ENCODE measurements at regions not wholly inside any gene's neighbourhood (a gene's known extent, or its start where the extent isn't known, plus 50 kb on each side); places are given as distances from the start of the nearest gene placed in this dataset.
"Not testable (repeated sequence)": the region's sequence is repeated elsewhere in the genome, so short reads cannot be mapped to it uniquely, and the experiment has no call there.

DNA sequence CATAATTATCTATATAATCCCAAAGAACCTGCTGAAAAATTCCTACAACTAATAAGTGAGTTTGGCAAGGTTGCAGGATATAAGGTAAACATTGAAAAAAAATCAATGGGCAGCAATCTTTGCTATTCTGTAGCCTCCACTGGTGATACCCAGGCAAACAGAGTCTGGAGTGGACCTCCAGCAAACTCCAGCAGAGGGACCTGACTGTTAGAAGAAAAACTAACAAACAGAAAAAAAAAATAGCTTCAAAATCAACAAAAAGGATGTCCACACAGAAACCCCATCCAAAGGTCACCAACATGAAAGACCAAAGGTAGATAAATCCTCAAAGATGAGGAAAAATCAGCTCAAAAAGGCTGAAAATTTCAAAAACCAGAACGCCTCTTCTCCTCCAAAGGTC, 128.9 kb upstream of the PJA2 start:
- not testable (repeated sequence) for DNase-seq; H3K36me3 Mint-ChIP-seq; H3K27me3 Mint-ChIP-seq (ENCODE audit: low read depth in 3 of 3); H3K27ac Mint-ChIP-seq; H3K4me1 Mint-ChIP-seq; H3K4me3 Mint-ChIP-seq
- H3K9me3 Mint-ChIP-seq: peaks cover 0 to 13% (median 2%) of the 10 kb centered on the region in 6 donors

DNA sequence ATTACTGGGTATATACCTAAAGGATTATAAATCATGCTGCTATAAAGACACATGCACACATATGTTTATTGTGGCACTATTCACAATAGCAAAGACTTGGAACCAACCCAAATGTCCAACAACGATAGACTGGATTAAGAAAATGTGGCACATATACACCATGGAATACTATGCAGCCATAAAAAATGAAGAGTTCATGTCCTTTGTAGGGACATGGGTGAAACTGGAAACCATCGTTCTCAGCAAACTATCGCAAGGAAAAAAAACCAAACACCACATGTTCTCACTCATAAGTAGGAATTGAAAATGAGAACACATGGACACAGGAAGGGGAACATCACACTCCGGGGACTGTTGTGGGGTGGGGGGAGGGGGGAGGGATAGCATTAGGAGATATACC, 125.3 kb upstream of the PJA2 start:
- H3K9me3 Mint-ChIP-seq; H3K4me3 Mint-ChIP-seq; H3K4me1 Mint-ChIP-seq; H3K27me3 Mint-ChIP-seq (ENCODE audit: low read depth in 3 of 3); H3K36me3 Mint-ChIP-seq; H3K27ac Mint-ChIP-seq; DNase-seq: not testable (repeated sequence)

GRCh38 chr5:109533751-109534272, 124.0 kb upstream of the PJA2 start:
- no peak overlapping the region for H3K27ac Mint-ChIP-seq
- peaks cover 0 to 1% (median 0%) of the 10 kb centered on the region in 6 donors for H3K9me3 Mint-ChIP-seq
- H3K4me3 Mint-ChIP-seq: no peak overlapping the region
- peaks cover 2 to 6% (median 5%) of the 10 kb centered on the region in 3 donors for H3K27me3 Mint-ChIP-seq (ENCODE audit: low read depth in 3 of 3)
- H3K4me1 Mint-ChIP-seq: no peaks in the 10 kb centered on the region
- no peaks in the 10 kb centered on the region for H3K36me3 Mint-ChIP-seq
- DNase-seq: no peak

DNA sequence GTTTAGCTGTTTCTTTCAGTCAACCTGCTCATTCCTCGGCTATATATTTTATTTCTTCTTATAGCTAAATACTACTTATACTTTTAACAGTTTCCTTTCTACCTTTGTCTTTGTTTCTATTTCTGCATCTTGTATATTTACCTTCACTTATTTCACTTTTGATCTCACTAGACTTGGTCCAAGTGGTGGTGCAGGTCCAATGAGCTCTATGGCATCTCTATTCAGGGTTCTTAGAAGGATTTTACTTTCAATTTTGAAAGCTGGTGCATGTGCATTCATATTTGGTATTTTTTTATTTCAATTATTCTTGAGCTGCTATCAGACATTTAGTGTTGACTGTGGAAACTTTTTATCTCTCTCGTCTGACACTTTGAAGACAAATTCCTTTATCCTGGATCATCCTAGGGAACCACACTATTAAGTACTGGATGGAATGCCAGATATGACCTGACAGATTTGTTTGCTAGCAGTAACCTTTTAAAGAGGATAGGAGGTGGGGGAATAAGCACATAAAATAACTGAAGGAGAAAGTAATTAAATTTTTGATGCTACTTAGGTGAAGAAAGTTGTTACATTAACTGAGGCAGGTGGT, 123.1 kb upstream of the PJA2 start:
- no peaks in the 10 kb centered on the region for H3K4me1 Mint-ChIP-seq
- peaks cover 2 to 5% (median 4%) of the 10 kb centered on the region in 3 donors for H3K27me3 Mint-ChIP-seq (ENCODE audit: low read depth in 3 of 3)
- no peaks in the 10 kb centered on the region for H3K36me3 Mint-ChIP-seq
- no peak overlapping the region for H3K27ac Mint-ChIP-seq
- H3K9me3 Mint-ChIP-seq: peaks cover 0 to 1% (median 0%) of the 10 kb centered on the region in 6 donors
- DNase-seq: no peak
- no peak overlapping the region for H3K4me3 Mint-ChIP-seq

DNA sequence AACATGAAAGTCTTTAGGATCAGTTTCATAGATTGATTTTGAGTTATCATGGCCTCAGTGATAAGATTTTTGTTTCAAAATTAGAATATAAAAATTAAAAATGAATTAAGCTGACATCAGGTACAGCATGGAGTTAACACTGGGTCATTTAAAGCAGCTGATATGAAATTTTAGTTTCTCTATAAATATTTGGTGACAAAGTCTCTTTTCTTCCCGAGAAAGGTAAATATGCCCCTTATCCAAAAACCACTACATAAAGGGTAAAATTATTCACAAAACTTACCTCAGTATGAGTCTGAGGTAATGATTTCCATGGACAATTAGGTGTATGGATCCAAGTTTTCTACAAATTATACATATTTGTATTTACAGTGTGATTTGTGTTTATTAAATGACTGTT, 121.5 kb upstream of the PJA2 start:
- Mint-ChIP-seq H3K9me3 (peaks cover 0 to 1% (median 0%) of the 10 kb centered on the region in 6 donors), H3K27me3 (ENCODE audit: low read depth in 3 of 3) (peaks cover 2 to 5% (median 2%) of the 10 kb centered on the region in 3 donors), H3K27ac (no peak overlapping the region), H3K36me3 (no peaks in the 10 kb centered on the region), H3K4me3 (no peak overlapping the region), H3K4me1 (no peaks in the 10 kb centered on the region)
- no peak for DNase-seq

DNA sequence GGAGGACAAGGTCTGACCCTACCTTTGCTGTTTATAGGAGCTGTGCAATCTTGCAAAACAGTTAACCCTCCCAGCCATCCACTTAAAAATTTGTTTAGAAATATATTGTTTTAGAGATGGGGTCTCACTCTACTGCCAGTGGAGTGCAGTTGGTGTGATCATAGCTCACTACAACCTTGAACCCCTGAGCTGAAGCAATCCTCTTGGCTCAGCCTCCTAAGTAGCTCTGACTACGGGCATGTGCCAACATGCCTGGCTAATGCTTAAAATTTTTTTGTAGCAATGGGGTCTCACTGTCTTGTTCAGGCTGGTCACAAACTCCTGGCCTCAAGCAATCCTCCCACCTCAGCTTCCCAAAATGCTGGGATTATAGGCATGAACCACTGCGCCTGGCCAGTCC, 120.2 kb upstream of the PJA2 start:
- H3K36me3 Mint-ChIP-seq: no peaks in the 10 kb centered on the region
- H3K27ac Mint-ChIP-seq: no peak overlapping the region
- no peak for DNase-seq
- H3K4me3 Mint-ChIP-seq: no peak overlapping the region
- no peaks in the 10 kb centered on the region for H3K4me1 Mint-ChIP-seq
- H3K9me3 Mint-ChIP-seq: no peaks in the 10 kb centered on the region
- peaks cover 2 to 5% (median 2%) of the 10 kb centered on the region in 3 donors for H3K27me3 Mint-ChIP-seq (ENCODE audit: low read depth in 3 of 3)

DNA sequence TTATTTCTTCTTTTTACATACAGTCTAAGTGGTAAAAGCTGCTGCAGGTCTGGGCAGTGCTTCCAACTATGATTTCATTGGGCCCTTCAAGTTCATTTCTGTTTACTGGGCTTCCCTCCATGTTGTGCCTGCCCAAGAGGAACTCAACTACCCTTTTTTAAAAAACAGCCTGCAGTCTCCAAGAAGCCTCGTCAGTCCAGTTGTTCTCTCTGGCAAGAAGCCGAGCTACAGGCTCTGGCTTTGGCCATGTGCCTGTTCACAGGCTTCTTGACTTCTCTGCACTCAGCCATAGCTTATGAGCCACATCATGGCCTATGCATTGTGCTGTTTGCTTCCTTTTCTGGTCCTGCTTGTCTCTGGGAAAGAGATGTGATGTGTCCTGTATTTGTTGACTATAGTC, 119.7 kb upstream of the PJA2 start:
- H3K9me3 Mint-ChIP-seq: no peaks in the 10 kb centered on the region
- H3K36me3 Mint-ChIP-seq: no peaks in the 10 kb centered on the region
- no peak overlapping the region for H3K27ac Mint-ChIP-seq
- H3K4me1 Mint-ChIP-seq: no peaks in the 10 kb centered on the region
- H3K4me3 Mint-ChIP-seq: no peak overlapping the region
- H3K27me3 Mint-ChIP-seq (ENCODE audit: low read depth in 3 of 3): peaks cover 2 to 5% (median 2%) of the 10 kb centered on the region in 3 donors
- no peak for DNase-seq

DNA sequence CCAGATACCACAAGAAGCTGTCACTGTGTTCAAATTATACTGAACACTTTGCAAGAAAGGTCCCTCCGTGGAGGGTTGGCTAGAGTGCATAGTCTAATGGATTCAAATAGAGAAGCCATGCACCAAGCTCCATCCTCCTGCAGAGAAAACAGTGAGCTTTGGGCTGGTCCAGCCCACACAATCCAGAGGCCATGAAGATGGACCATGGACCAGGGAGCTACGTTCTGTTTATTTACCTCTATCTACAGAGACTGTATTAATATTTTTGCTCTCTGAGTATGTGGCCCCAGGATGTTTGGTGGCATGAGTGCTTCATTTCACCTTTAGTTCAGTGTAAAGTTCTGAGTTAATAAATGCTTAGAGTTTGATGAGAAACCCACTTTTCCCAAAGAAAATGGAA, 114.8 kb upstream of the PJA2 start:
- Mint-ChIP-seq H3K36me3 (no peaks in the 10 kb centered on the region), H3K27me3 (ENCODE audit: low read depth in 3 of 3) (peaks cover 0 to 2% (median 0%) of the 10 kb centered on the region in 3 donors), H3K9me3 (peaks cover 0 to 4% (median 0%) of the 10 kb centered on the region in 6 donors), H3K27ac (no peak overlapping the region), H3K4me1 (no peaks in the 10 kb centered on the region), H3K4me3 (no peak overlapping the region)
- DNase-seq: no peak

GRCh38 chr5:109524026-109524425, 114.3 kb upstream of the PJA2 start:
- Mint-ChIP-seq H3K36me3 (no peaks in the 10 kb centered on the region), H3K4me1 (no peaks in the 10 kb centered on the region), H3K9me3 (peaks cover 0 to 4% (median 0%) of the 10 kb centered on the region in 6 donors), H3K27ac (no peak overlapping the region), H3K4me3 (no peak overlapping the region), H3K27me3 (ENCODE audit: low read depth in 3 of 3) (peaks cover 0 to 2% (median 0%) of the 10 kb centered on the region in 3 donors)
- no peak for DNase-seq

DNA sequence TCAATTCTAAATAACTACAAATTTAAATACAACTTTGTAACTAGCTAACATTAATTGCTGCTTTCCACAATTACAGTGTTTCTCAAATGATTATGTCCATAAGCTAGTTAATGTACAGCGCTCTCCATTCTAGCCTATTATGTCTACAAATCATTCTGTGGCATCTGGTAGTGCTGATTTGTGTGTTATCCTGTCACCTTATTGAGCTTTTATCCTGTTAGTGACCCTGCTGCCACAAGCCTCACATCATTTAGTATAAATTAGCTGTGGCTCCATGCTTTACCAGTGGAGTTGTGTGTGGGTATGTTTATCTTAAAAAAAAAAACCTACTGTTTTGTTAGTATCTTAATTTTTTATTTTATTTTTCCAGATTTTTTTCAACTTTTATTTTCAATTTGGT, 112.6 kb upstream of the PJA2 start:
- Mint-ChIP-seq H3K27me3 (ENCODE audit: low read depth in 3 of 3) (peaks cover 0 to 2% (median 0%) of the 10 kb centered on the region in 3 donors), H3K27ac (no peak overlapping the region), H3K4me1 (no peaks in the 10 kb centered on the region), H3K9me3 (peaks cover 0 to 4% (median 0%) of the 10 kb centered on the region in 6 donors), H3K36me3 (no peaks in the 10 kb centered on the region), H3K4me3 (no peak overlapping the region)
- DNase-seq: no peak

- peaks cover 0 to 3% (median 2%) of the 10 kb centered on the region in 3 donors for H3K27me3 Mint-ChIP-seq (ENCODE audit: low read depth in 3 of 3)
- H3K36me3 Mint-ChIP-seq: no peaks in the 10 kb centered on the region
- no peak overlapping the region for H3K4me3 Mint-ChIP-seq
- no peak for DNase-seq
- H3K9me3 Mint-ChIP-seq: peaks cover 0 to 7% (median 0%) of the 10 kb centered on the region in 6 donors
- H3K27ac Mint-ChIP-seq: no peak overlapping the region
- no peaks in the 10 kb centered on the region for H3K4me1 Mint-ChIP-seq
Measured at GRCh38 chr5:109519416-109519815, 109.6 kb upstream of the PJA2 start.

DNA sequence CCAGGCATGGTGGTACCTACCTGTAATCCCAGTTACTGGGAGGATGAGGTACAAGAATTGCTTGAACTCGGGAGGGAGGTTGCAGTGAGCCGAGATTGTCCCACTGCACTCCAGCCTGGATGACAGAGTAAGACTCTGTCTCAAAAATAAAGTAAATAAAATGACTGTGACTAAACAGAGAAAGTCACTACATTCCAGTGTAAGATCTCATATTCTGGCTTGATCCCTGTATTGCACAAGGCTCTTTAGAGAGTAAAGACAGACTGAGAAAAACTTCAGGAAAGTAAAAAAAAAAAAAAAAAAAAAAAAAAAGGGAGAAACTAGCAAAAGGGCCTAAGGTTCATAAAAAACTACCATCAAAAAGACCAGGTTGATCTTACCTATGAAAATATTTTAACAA, 106.6 kb upstream of the PJA2 start:
- no peak for DNase-seq
- H3K9me3 Mint-ChIP-seq: peaks cover 0 to 3% (median 0%) of the 10 kb centered on the region in 6 donors
- no peaks in the 10 kb centered on the region for H3K4me1 Mint-ChIP-seq
- H3K4me3 Mint-ChIP-seq: no peak overlapping the region
- no peak overlapping the region for H3K27ac Mint-ChIP-seq
- peaks cover 0 to 2% (median 1%) of the 10 kb centered on the region in 3 donors for H3K27me3 Mint-ChIP-seq (ENCODE audit: low read depth in 3 of 3)
- no peaks in the 10 kb centered on the region for H3K36me3 Mint-ChIP-seq

- H3K4me3 Mint-ChIP-seq: no peak overlapping the region
- peaks cover 0 to 3% (median 0%) of the 10 kb centered on the region in 3 donors for H3K36me3 Mint-ChIP-seq
- peaks cover 0 to 3% (median 1%) of the 10 kb centered on the region in 3 donors for H3K27me3 Mint-ChIP-seq (ENCODE audit: low read depth in 3 of 3)
- H3K4me1 Mint-ChIP-seq: no peaks in the 10 kb centered on the region
- no peak for DNase-seq
- peaks cover 0 to under 1% (median 0%) of the 10 kb centered on the region in 6 donors for H3K9me3 Mint-ChIP-seq
- H3K27ac Mint-ChIP-seq: no peak overlapping the region
Measured at GRCh38 chr5:109511980-109512734, 102.4 kb upstream of the PJA2 start.

- Mint-ChIP-seq H3K9me3 (no peaks in the 10 kb centered on the region), H3K36me3 (peaks cover 0 to 3% (median 0%) of the 10 kb centered on the region in 3 donors), H3K27me3 (ENCODE audit: low read depth in 3 of 3) (peaks cover 0 to 6% (median 2%) of the 10 kb centered on the region in 3 donors), H3K4me3 (no peak overlapping the region), H3K4me1 (no peaks in the 10 kb centered on the region), H3K27ac (no peak overlapping the region)
- DNase-seq: no peak
Measured at GRCh38 chr5:109506556-109506955, 96.8 kb upstream of the PJA2 start.

Measured in immature natural killer cell (primary cell).